NCI-H1436 treated with DMSO at 0.1 percent for 48 hours (cell line): ENCODE measurements at regions not wholly inside any gene's neighbourhood (a gene's known extent, or its start where the extent isn't known, plus 50 kb on each side); places are given as distances from the start of the nearest gene placed in this dataset.

ENCODE experiments used
- DNase-seq: peaks from one replicate; lab custom pipeline; 2025; lab: John Stamatoyannopoulos, UW

GRCh38 chr10:63744060-63744941 is 223.1 kb downstream of the REEP3 start:
- no peak for DNase-seq

DNA sequence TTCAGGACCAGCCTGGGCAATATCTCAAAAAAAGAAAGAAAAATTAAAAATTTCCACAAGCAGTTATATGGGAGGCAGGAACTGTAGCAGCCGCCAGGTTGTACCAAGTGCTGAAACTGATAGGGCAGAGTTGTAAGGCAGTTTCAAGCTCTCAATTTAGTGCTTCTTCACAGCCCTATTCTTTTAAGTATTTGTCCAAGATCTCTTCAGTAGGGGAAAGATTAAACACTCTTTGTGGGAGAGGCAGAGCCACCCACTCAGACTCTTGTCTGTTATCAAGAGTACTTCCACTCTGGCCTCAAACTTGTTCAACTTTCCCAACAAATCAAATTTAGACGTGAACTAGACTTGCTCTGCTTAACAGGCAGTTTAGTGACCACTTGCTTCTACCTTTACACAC is 228.7 kb downstream of the REEP3 start:
- no peak for DNase-seq

- DNase-seq, result no peak
Observed at GRCh38 chr10:63751836-63752235, 230.6 kb downstream of the REEP3 start.

GRCh38 chr10:63752318-63752717 is 231.1 kb downstream of the REEP3 start:
- DNase-seq, result peak; percentile 49

- no peak for DNase-seq
Observed at GRCh38 chr10:63753808-63754207, 232.6 kb downstream of the REEP3 start.

GRCh38 chr10:63755441-63755840 is 234.2 kb downstream of the REEP3 start:
- DNase-seq, result no peak

DNA sequence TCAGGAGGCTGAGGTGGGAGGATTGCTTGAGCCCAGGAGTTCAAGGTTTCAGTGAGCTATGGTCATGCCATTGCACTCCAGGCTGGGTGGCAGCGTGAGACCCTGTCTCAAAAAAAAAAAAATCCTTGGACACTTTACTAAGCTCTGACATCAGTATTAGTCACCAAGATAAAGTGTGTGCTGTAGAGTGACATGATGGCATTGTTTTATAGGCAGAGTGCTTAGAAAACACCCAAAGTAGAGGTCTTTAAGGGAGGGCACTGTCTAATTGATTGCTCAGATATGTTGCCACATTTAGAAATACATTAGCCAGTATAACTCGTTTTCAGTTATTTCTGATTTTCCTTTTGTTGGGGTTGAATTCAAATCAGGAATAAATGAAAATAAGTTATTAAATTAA is 235.9 kb downstream of the REEP3 start:
- no peak for DNase-seq

DNA sequence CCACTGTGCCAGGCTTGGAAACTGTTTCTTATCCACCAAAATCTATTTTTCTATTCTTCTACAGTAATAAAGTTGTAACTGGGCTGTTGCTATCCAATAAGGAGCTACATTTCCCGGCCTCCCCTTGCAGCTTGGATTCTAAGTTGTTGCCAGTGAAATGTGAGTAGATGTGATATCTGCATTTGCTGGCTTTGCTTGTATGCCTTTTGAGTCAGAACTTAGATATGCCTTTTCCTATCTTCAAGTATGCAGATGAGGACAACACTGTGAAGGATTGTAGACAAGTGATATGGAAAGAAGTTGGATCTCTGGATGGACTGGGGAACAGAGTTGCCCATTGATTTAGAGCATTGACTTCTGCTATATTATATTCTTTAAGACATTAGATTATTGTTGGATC is 236.9 kb downstream of the REEP3 start:
- DNase-seq, result no peak

DNA sequence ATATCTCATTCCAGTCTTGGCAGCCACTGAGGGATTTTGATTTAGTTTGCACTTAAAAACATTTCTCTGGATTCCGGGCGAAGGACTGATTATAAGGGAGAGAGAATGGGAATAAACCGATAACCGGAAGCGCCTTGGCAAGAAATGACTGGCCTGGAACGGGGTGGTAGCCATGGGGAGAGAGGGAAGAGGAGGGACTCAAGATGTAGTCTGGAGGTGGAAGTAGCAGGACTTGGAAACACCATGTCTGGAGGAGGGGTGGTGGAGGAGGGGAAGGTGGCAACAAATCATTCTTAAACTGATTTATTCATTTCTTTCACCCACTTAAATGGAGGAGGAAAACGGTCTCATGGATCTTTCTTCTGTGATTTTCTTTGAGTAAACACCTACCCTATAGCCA is 238.1 kb downstream of the REEP3 start:
- no peak for DNase-seq

- no peak for DNase-seq
Observed at GRCh38 chr10:63760034-63760707, 239.0 kb downstream of the REEP3 start.

- no peak for DNase-seq
Observed at GRCh38 chr10:63760708-63761047, 239.5 kb downstream of the REEP3 start.

GRCh38 chr10:63761243-63761642 is 240.0 kb downstream of the REEP3 start:
- DNase-seq, result no peak

DNA sequence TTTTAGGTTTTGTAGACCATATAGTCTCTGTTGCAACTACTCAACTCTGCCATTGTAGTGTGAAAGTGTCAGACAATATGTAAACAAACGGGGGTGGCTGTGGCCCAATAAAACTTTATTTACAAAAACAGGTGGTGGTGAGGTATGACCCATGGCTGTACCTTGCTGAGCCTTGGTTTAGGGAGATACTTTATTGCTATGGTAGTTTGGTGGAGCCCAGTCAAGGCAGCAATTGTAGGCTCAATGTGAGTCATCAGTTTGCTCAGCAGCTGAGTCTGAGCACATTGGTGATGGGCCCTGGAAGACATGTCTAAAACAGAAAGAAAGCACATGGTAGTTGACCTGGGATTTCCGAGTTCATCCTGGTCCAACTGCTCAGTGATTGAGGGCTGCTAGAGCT is 242.5 kb downstream of the REEP3 start:
- DNase-seq, result no peak

DNA sequence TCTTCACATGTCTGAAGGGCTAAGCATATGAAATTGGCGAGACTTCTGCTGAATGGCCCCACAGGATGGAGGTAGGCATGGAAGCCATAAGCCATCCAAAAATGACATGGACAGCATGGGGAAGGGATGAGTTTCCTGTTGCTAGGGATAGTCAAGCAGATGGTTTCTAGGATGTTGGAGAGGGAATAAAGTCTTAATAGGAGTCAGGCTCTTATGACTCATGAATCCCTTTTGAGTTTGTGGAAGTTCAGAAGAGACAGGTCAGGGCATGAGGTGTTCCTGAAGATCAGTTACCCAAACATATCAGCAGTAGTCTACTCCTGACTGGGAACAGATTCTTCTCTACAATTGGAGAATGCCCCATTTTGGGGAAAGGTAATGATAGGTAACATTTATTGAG is 243.9 kb downstream of the REEP3 start:
- DNase-seq, result no peak

DNA sequence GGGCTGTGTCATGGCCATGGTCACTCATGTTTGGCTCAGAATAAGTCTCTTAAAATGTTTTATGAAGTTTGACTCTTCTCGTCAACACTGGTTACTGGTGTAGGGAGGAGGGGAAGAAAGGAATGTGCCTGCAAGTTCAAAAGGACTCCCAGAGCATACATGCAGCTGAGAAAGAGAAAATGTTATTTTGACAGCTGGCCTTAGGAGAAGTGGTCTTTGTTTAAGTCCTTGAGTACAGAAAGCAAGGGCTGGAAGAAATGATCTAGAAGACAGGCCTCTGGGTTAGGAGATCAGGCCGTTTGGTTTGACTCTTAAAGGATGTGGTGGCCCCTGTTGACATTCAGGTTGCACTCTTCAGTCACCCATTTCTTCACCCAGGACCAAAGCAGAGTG is 245.5 kb downstream of the REEP3 start:
- DNase-seq, result no peak

- no peak for DNase-seq
Observed at GRCh38 chr10:63767138-63767801, 246.1 kb downstream of the REEP3 start.

GRCh38 chr10:63769367-63769766 is 248.2 kb downstream of the REEP3 start:
- no peak for DNase-seq

DNA sequence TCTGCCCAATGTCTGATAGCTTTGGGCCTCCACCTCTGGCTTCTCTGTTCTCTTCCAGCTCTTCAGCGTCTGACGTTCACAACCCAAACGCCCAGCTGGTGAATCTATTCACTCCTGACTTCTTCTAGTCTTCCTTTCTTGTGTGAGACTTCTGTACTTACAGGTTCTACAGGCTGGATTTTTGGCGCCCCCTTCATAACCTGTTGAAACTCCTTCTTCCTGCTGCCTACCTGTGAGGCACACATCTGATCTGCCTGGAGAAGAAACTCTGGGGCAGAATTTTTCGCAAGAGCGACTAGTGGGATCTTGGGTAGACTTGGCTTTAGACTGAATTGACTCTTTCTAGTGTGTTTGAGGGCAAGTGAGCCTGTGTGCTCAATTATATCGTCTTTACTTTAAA is 249.3 kb downstream of the REEP3 start:
- no peak for DNase-seq

GRCh38 chr10:63772491-63772890 is 251.3 kb downstream of the REEP3 start:
- no peak for DNase-seq

GRCh38 chr10:63773106-63773505 is 251.9 kb downstream of the REEP3 start:
- no peak for DNase-seq

DNA sequence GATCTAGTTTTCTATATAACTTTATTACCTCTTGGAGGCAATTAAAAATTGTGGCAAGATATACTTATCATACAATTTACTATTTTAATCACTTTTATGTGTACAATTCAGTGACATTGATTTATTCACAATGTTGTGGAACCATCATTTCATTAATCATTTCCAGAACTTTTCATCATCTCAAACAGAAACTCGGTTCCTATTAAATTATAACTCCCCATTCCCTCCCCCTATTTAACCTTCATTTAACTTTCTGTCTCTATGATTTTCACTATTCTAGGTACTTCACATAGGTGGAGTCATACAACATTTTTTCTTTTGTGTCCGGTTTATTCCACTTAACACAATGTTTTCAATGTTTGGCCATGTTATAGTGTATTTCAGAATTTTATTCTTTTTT is 252.8 kb downstream of the REEP3 start:
- DNase-seq, result no peak

DNA sequence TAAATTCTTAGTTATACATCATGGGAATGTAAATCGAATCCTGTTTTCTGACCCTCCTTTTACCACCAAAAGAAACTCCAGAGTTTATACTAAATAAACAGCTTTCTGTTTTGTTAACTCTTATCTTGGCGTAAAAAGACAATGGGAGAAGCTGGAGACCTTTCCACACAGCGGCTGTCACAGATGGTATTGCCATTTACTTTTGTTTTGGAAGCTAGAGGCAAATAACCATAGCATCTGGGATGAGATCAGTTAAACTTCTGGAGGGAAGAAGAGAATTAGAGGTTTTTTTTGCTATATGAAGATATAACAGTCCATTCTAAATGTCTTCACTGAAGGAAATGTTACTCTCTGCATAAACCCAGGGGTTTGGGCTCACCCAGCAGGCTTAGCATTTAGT is 258.9 kb downstream of the REEP3 start:
- DNase-seq, result no peak

DNA sequence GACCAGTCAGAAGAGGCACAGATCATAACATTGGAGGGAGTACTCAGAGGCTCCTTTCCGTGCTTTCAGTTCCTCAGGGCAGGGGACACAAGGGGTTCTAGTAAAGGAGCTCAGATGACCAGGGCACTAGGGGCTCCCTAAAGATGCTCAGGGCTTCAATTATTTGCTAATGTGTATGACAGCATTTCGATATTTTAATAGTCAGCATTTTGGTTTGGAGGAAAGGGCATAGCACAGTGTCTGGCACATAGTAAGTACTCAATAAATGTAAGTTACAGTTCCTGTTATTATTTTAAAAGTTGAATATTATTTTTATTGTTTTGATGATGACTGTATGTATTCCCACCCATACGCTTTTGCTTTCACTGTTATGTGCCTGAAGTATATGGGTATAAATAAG is 260.0 kb downstream of the REEP3 start:
- DNase-seq, result no peak
